Omental fat pad (tissue), 3 donors: ENCODE measurements at regions not wholly inside any gene's neighbourhood (a gene's known extent, or its start where the extent isn't known, plus 50 kb on each side); places are given as distances from the start of the nearest gene placed in this dataset.

Experiments
- ATAC-seq: fragments of 150-250 bp; one replicate; pipeline ENCODE4 v1.9.1; 2016; ENCODE audit warnings: mild to moderate bottlenecking, moderate library complexity; ENCODE audit not compliant: low FRiP score
- DNase-seq: peaks from one replicate; pipeline ENCODE4 v3.0.0-alpha.2; 2019; ENCODE audit warnings: low spot score
- CTCF ChIP-seq, 3 donors: fragments of 450-650 bp; IDR thresholded peaks; one replicate each; pipeline ENCODE4 v1.5.1; 2016 to 2017; ENCODE audit warnings: antibody characterized with exemption in 3 of 3, mild to moderate bottlenecking in 3 of 3, moderate library complexity in 2 of 3

GRCh38 chr3:117695871-117696645 is 986.5 kb downstream of the TUSC7 start:
- DNase-seq, result no peak
- TF ChIP-seq CTCF (IDR thresholded peaks at IDR 0.05), result no peak
- ATAC-seq, result no peak

- no peak for ATAC-seq
- no peak for TF ChIP-seq CTCF (IDR thresholded peaks at IDR 0.05)
- no peak for DNase-seq
These were observed 987.4 kb downstream of the TUSC7 start for GRCh38 chr3:117696851-117697407.

- no peak for ATAC-seq
- no peak for TF ChIP-seq CTCF (IDR thresholded peaks at IDR 0.05)
- DNase-seq, result no peak
These were observed 989.5 kb downstream of the TUSC7 start for GRCh38 chr3:117699058-117699457.

- no peak for DNase-seq
- no peak for TF ChIP-seq CTCF (IDR thresholded peaks at IDR 0.05)
- ATAC-seq, result no peak
These were observed 991.2 kb downstream of the TUSC7 start for GRCh38 chr3:117700573-117701360.

- no peak for DNase-seq
- ATAC-seq, result no peak
- TF ChIP-seq CTCF (IDR thresholded peaks at IDR 0.05), result no peak
These were observed 995.4 kb downstream of the TUSC7 start for GRCh38 chr3:117705011-117705410.

GRCh38 chr3:117706037-117706436 is 996.5 kb downstream of the TUSC7 start:
- DNase-seq (no peak), ATAC-seq (no peak)
- TF ChIP-seq CTCF (IDR thresholded peaks at IDR 0.05), result no peak
